OCI-LY3 (cell line): ENCODE measurements at regions not wholly inside any gene's neighbourhood (a gene's known extent, or its start where the extent isn't known, plus 50 kb on each side); places are given as distances from the start of the nearest gene placed in this dataset.

Experiments
- CTCF ChIP-seq: fragments of 200-600, 300-600 bp; sonication (generic); IDR thresholded peaks from 2 replicates; pipeline ENCODE4 v1.5.1; 2014; ENCODE audit warnings: antibody characterized with exemption, low read length, low read depth
- EZH2phosphoT487 ChIP-seq: fragments of 200-600 bp; shearing (Covaris generic); IDR thresholded peaks from 2 replicates; pipeline ENCODE4 v1.6.1; 2018; ENCODE audit warnings: antibody characterized with exemption, mixed run types, low read depth

- TF ChIP-seq CTCF (no peak), EZH2phosphoT487 (no peak)
These were observed 1734.3 kb downstream of the PCDH7 start for GRCh38 chr4:32454482-32454881.
